Activated B cell treated with CpG ODN at 0.5 μM for 24 hours (primary cell): ENCODE measurements at regions not wholly inside any gene's neighbourhood (a gene's known extent, or its start where the extent isn't known, plus 50 kb on each side); places are given as distances from the start of the nearest gene placed in this dataset.

Source experiments
- ATAC-seq: fragments of 200-7000 bp; cut with Tn5 transposase; one replicate; pipeline ENCODE4 v1.10.0; 2021; ENCODE audit warnings: low read depth, mild to moderate bottlenecking, moderate library complexity
- CTCF ChIA-PET: fragments of 350-600 bp; sonication (Branson Sonifier 250); formaldehyde crosslinking; loops from one replicate; lab custom pipeline; 2021; ENCODE audit warnings: antibody characterized with exemption; lab: Charles Lee
- POLR2A ChIA-PET: fragments of 350-600 bp; sonication (Branson Sonifier 250); formaldehyde crosslinking; loops from one replicate; lab custom pipeline; 2021; ENCODE audit warnings: antibody characterized with exemption; lab: Charles Lee
- DNase-seq: peaks from one replicate; pipeline ENCODE4 v3.0.0; 2022
- H3K27ac Mint-ChIP-seq: one replicate; pipeline ENCODE4 v1.8.0; 2020; ENCODE audit warnings: mixed read lengths
- H3K27me3 Mint-ChIP-seq: one replicate; pipeline ENCODE4 v1.8.0; 2021; ENCODE audit warnings: mixed read lengths
- H3K36me3 Mint-ChIP-seq: one replicate; pipeline ENCODE4 v1.8.0; 2021; ENCODE audit warnings: low read depth, mixed read lengths
- H3K4me1 Mint-ChIP-seq: one replicate; pipeline ENCODE4 v1.8.0; 2021; ENCODE audit warnings: mixed read lengths
- H3K4me3 Mint-ChIP-seq: one replicate; pipeline ENCODE4 v1.8.0; 2020; ENCODE audit warnings: mild to moderate bottlenecking, mixed read lengths
- H3K9me3 Mint-ChIP-seq: one replicate; pipeline ENCODE4 v1.8.0; 2020; ENCODE audit warnings: mixed read lengths
- CTCF ChIP-seq: fragments of 200-600 bp; IDR thresholded peaks from one replicate; pipeline ENCODE4 v1.8.0; 2022; ENCODE audit warnings: antibody characterized with exemption, mild to moderate bottlenecking
- intact Hi-C: fragments of 100-400 bp; cut with micrococcal nuclease; formaldehyde crosslinking; loops from one replicate; pipeline ENCODE4 v1.15.1; 2024

GRCh38 chr7:18128846-18129245, 101.2 kb upstream of the PRPS1L1 start:
- no peaks in the 10 kb centered on the region for H3K36me3 Mint-ChIP-seq
- ChIA-PET POLR2A (no interaction called here), CTCF (no interaction called here)
- DNase-seq (no peak), ATAC-seq (no peak)
- intact Hi-C loops: no loop called here
- no peaks in the 10 kb centered on the region for H3K4me1 Mint-ChIP-seq
- no peaks in the 10 kb centered on the region for H3K9me3 Mint-ChIP-seq
- H3K27me3 Mint-ChIP-seq: peaks cover 2% of the 10 kb centered on the region
- no peak overlapping the region for H3K4me3 Mint-ChIP-seq
- no peak overlapping the region for H3K27ac Mint-ChIP-seq
- TF ChIP-seq CTCF: no peak

- POLR2A ChIA-PET: no interaction called here
These were observed 105.2 kb upstream of the PRPS1L1 start for GRCh38 chr7:18132811-18133210.

DNA sequence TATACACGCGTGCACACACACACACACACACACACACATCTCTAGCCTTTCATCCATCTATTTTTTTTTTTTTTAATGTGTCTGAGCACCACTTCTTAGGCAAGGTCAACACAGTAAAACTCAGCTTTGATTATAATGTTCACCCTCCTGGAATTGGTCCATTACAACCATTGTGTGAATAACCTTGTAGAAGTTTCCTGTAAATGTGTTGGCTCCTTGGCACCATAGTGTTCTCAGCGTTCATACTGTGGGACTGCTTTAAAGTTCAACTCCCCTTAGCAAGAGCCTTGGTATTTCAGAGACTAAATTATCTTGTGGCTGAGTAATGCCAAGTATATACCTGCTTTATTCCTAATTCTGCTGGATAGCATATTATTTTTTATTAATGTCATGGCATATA, 106.3 kb upstream of the PRPS1L1 start:
- no peak for TF ChIP-seq CTCF
- ChIA-PET POLR2A (no interaction called here), CTCF (no interaction called here)
- H3K27me3 Mint-ChIP-seq: peaks cover 2% of the 10 kb centered on the region
- no peaks in the 10 kb centered on the region for H3K36me3 Mint-ChIP-seq
- no peak for DNase-seq
- no peak overlapping the region for H3K27ac Mint-ChIP-seq
- no peak for ATAC-seq
- intact Hi-C loops: no loop called here
- no peaks in the 10 kb centered on the region for H3K4me1 Mint-ChIP-seq
- no peaks in the 10 kb centered on the region for H3K9me3 Mint-ChIP-seq
- no peak overlapping the region for H3K4me3 Mint-ChIP-seq

More at GRCh38 chr7:18132811-18133210, 105.2 kb upstream of the PRPS1L1 start:
- no peak for DNase-seq
- ATAC-seq: no peak
- no peak for TF ChIP-seq CTCF
- Mint-ChIP-seq H3K4me1 (no peaks in the 10 kb centered on the region), H3K27ac (no peak overlapping the region), H3K9me3 (no peaks in the 10 kb centered on the region), H3K27me3 (peaks cover 2% of the 10 kb centered on the region), H3K36me3 (no peaks in the 10 kb centered on the region), H3K4me3 (no peak overlapping the region)
- intact Hi-C loops: no loop called here
- CTCF ChIA-PET: no interaction called here

DNA sequence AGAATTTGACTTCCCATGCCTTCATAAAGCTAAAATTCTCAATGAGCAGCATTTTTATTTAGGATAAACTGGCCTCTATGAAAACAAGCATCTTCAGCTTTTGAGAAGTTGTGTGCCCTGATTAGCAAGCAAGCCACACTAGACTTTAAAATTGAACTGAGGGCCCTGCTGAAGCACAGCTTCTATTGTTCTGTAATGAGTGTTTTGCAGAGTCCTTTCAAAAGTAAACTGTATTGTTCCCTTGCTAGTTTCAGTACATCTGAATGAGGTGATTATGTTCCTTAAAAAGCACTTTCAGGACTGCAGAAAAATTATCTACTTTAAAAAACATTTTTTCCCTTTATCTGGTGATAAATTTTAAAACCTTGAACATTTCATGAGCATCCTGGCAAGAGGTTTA, 113.3 kb upstream of the PRPS1L1 start:
- CTCF ChIA-PET: no interaction called here

GRCh38 chr7:18144166-18144565, 116.5 kb upstream of the PRPS1L1 start:
- TF ChIP-seq CTCF: no peak
- peak; percentile 21 for ATAC-seq
- intact Hi-C loops: no loop called here
- ChIA-PET CTCF (no interaction called here), POLR2A (no interaction called here)
- no peak overlapping the region for H3K27ac Mint-ChIP-seq
- DNase-seq: no peak
- peaks cover 6% of the 10 kb centered on the region for H3K4me1 Mint-ChIP-seq
- no peaks in the 10 kb centered on the region for H3K9me3 Mint-ChIP-seq
- no peaks in the 10 kb centered on the region for H3K36me3 Mint-ChIP-seq
- H3K4me3 Mint-ChIP-seq: no peak overlapping the region
- peaks cover 3% of the 10 kb centered on the region for H3K27me3 Mint-ChIP-seq

More for the DNA sequence above, 113.3 kb upstream of the PRPS1L1 start:
- Mint-ChIP-seq H3K4me3 (no peak overlapping the region), H3K27me3 (peaks cover 5% of the 10 kb centered on the region), H3K9me3 (no peaks in the 10 kb centered on the region), H3K36me3 (no peaks in the 10 kb centered on the region), H3K4me1 (peaks cover 6% of the 10 kb centered on the region), H3K27ac (no peak overlapping the region)
- no peak for DNase-seq
- TF ChIP-seq CTCF: no peak
- no peak for ATAC-seq
- POLR2A ChIA-PET: no interaction called here
- intact Hi-C loops: no loop called here
